Fibroblast of skin of back (primary cell): ENCODE measurements at regions not wholly inside any gene's neighbourhood (a gene's known extent, or its start where the extent isn't known, plus 50 kb on each side); places are given as distances from the start of the nearest gene placed in this dataset.

ENCODE experiments used
- DNase-seq: peaks from one replicate; pipeline ENCODE4 v3.0.0-alpha.2; 2013

GRCh38 chr4:24637173-24637572 lies 52.8 kb upstream of the DHX15 start:
- DNase-seq: no peak

DNA sequence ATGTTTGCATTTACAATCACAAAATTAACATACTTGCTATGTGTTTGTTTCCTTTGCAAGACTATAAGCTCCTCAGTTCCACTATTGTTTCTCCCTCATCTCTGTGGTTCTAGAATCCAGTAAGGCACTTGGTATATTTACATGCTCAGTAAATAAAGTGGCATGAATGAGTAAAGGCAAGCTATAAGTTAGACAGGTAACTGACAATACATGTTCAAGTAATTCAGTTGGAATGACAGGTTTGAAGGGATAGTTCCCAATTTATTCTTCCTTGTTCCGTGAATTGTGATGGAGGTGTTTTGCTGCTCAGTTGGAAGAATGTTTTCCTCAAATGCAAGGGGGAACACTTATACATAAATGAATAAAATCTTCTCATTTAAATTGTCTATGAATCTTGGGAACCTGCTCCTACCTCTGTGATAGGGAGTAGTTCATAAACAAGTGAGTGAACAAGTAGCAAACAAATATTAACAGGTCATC lies 54.1 kb upstream of the DHX15 start:
- DNase-seq: no peak

GRCh38 chr4:24639714-24640113 lies 55.4 kb upstream of the DHX15 start:
- no peak for DNase-seq

DNA sequence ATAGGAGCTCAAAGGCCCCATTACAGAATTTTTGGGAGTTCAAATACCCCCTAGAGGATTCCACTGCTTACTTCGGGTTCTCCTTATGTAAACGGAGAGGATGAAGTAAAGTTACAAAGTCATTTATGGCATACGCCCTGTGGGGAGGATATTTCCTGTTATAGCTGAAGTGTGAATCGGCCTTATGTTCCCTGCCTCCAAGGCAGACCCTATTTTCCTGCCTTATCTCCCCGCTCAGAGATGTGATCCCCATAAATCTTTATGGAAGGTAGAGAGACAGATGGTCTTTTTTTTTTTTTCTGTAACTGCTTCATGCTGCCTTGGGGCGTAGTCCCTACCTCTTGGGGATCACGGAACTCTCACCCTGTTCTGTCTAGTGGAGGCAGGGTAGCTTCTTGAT lies 56.0 kb upstream of the DHX15 start:
- no peak for DNase-seq

DNA sequence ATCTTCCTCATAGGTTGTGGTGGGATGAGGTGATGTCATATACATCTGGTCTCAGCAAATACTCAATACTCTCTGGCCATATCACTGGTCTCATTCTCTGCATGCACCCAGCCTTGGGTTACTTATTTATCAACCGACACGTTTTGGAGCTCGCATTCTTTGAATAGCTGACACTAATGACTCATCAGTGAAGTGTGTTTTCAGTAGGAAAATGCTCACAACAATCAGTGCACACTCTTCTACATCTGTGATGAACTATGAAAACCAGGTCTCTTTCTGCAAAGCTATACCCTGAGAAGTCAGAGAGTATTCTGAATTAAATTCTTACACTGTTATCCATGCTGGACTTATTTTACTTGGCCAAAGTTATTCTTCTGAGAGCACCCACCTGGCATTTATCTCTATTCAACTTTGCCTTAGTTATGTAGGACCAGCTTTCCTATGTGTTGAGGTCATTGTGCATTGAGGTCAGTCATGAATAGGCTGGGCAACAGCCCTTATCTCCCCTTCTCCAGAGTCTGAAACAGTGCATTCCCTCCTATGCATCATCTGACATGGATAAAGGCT lies 58.7 kb upstream of the DHX15 start:
- peak; percentile 83 for DNase-seq

- no peak for DNase-seq
These were observed 59.6 kb upstream of the DHX15 start for GRCh38 chr4:24643774-24644520.

DNA sequence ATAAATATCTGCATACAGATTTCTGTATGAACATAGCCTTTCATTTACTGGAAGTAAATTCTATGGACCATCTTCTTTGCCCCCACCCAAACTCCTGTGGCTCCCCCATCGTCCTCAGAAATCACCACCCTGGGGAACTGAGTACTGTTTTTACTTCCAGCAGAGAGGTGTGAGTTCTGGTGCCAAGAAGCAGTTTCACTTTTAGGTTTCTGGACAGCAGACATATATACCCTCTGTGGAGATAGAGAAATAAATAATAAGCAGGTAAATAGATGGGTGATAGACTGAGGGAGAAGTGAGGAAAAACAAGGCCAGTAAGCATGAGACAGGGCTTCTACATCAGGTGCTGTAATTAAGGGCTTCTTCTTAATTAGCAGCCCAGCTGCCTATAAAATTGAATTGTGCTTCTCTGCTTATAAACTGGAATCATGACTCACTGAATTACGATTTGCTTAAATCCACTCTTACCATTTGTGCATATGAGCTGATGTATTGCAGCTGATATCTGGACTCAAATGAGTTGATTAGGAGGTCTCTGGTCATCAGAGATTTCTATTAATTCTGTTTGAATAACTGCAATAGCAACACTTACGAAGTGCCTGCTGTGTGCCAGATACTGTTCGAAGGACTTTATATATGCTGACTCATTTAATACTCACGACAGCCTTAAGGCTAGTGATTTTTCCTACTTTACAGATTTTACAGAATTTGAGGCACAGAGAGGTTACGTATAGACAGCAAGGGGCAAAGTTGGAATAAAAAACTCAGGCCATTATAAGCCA lies 60.8 kb upstream of the DHX15 start:
- DNase-seq: no peak

- DNase-seq: no peak
These were observed 61.6 kb upstream of the DHX15 start for GRCh38 chr4:24645765-24646550.

- DNase-seq: no peak
These were observed 62.6 kb upstream of the DHX15 start for GRCh38 chr4:24646798-24647460.

DNA sequence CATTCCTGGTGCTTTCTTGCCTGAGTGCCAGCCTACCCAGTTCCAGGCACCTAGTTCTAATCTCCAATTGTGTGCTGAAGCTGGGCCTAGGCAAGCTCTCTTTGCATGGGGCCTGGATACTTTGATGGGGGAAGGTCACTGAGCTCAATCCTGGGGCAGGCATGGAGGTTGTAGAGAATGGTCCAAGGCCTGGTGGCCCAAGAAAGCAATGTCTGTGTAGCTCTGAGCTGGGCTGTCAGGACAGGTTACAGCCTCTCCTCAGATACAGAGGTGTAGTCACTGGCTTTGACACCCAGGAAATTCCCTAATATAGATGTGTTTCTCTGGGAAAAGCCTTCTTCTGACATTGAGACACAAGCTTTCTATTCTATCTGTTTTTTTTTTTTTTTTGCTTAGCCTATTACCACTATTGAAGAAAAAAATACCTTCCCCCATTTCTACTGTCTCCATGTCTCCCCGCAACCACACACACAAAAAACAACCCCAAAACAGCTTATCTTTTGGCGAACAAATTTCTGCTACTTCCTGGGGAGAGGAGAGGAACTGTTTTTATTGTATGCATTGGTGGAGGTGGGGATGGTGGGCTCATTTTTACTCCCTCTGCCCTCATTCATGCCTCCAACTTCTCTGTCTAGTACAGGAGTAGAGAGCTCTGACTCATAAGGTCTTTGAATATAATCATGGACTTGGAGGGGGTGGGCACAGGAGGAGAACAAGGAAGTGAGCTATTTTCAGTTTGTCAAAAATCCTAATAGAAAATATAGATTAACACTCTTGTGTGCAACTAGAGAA lies 66.7 kb upstream of the DHX15 start:
- DNase-seq: no peak

DNA sequence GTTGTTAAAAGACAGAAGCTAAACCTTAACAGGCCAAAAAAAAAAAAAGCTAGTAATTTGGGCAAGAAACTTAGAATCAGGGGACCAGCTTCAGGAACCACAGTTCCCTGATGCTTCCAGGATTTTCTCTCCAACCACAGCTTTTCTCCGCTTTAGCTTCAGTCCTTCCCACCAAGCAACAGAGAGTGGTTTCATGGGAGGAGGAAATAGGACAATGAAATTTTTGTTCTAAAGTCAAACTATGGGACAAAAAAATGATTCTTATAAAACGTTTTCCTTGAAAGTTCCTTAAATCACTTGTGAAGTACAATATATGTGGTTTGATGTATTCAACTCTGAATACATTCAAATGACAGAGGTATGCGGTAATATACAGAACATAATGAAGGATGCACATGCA lies 71.0 kb upstream of the DHX15 start:
- DNase-seq: no peak

- peak; percentile 3 for DNase-seq
These were observed 71.6 kb upstream of the DHX15 start for GRCh38 chr4:24655971-24656370.

DNA sequence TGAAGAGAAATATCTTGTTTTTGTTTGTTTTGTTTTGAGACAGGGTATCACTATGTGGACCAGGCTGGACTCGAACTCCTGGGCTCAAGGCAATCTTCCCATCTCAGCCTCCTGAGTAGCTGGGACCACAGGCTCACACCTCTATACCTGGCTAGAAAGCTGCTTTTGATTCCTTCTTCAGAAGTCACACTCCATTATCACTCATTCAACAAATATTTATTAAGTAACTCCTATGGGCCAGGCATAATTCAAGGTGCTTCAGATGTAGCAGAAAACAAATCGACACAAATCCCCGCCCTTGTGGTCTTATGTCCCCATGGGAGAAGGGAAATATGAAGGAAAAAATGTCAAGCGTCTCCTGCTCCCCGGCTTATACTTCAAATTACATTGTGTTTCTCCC lies 72.6 kb upstream of the DHX15 start:
- no peak for DNase-seq

DNA sequence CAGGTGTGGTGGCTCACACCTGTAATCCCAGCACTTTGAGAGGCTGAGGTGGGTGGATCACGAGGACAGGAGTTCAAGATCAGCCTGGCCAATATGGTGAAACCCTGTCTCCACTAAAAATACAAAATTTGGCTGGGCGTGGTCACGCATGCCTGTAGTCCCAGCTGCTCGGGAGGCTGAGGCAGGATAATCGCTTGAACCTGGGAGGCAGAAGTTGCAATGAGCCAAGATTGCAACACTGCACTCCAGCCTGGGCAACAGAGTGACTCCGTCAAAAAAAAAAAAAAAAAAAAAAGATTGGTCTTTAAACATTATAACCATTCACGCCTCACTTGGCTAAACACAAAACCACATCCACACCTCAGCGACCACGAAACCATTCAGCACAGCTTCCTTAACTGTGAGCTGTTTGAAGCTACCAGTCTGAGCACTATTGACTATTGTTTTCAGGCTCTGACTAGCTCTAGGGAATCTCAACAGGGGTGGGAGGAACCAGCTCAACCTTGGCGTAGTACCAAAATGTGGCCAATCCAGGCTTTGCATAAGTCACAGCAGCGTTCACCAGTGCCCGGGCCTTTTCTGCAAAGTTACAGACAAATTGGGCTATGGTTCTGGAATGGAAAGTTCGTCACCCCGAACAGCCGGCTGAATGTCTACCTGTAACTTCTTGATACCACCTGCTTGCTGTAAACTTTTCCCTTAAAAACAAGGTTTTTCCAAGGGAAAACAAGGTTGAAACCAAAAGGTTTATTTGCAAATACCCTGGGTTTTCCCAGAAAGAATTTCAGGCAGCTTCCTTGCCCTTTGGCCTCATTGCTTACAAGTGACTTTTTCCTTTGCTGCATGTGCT lies 73.6 kb upstream of the DHX15 start:
- peak; percentile 45 for DNase-seq

- DNase-seq: no peak
These were observed 75.0 kb upstream of the DHX15 start for GRCh38 chr4:24659241-24659961.

GRCh38 chr4:24662056-24662455 lies 77.7 kb upstream of the DHX15 start:
- DNase-seq: no peak

- DNase-seq: no peak
These were observed 78.2 kb upstream of the DHX15 start for GRCh38 chr4:24662542-24662941.

DNA sequence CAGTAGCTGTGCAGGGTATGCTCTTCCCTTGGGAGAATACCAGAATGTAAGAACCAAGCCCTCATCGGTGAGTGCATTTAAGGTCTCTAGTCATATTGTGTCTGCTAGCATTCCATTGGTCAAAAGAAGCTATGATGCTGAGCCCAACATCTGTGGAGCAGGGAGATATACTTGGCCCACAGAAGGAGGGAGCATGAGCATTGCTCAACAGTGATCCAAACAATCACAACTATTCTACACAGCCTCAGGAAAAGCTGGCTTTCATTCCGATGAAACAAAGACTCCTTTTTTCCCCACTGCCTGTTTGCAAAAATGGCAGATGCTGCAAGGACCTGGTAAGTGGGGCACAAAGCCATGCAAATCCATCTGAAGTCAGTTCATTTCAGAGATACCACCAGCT lies 80.6 kb upstream of the DHX15 start:
- DNase-seq: peak; percentile 20

- DNase-seq: no peak
These were observed 82.0 kb upstream of the DHX15 start for GRCh38 chr4:24666316-24666715.
